Activated CD4-positive, CD25-positive, alpha-beta regulatory T cell treated with anti-CD3 and anti-CD28 coated beads, Interleukin-2, amount 50 U/mL, for 24 hours (primary cell): ENCODE measurements at regions not wholly inside any gene's neighbourhood (a gene's known extent, or its start where the extent isn't known, plus 50 kb on each side); places are given as distances from the start of the nearest gene placed in this dataset.

ENCODE experiments used
- ATAC-seq, 2 donors: fragments of 150-1000 bp; cut with Tn5 transposase; one replicate each; pipeline ENCODE4 v1.10.0; 2021; ENCODE audit warnings: mild to moderate bottlenecking in 1 of 2, moderate library complexity in 1 of 2

- no peak for ATAC-seq
These were observed 255.7 kb upstream of the KLHL1 start for GRCh38 chr13:70363991-70364390.

GRCh38 chr13:70362820-70363570 is 254.7 kb upstream of the KLHL1 start:
- ATAC-seq = no peak

GRCh38 chr13:70357031-70357430 is 248.8 kb upstream of the KLHL1 start:
- ATAC-seq = no peak

DNA sequence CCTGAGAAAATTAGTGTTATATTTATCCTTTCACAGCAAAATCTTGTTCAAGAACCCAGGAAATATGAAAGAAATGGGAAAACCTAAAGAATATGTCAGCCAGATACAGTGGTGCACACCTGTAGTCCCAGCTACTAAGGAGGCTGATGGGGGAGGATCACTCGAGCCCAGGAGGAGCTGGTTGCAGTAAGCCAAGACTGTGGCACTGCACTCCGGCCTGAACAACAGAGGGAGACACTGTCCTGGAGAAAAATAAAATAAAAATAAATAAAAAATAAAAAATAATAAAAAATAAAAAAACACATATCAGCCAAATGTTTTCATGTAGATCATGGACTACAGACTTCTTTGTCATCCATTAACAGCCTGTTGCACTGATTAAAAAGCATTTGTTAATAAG is 244.8 kb upstream of the KLHL1 start:
- no peak for ATAC-seq

DNA sequence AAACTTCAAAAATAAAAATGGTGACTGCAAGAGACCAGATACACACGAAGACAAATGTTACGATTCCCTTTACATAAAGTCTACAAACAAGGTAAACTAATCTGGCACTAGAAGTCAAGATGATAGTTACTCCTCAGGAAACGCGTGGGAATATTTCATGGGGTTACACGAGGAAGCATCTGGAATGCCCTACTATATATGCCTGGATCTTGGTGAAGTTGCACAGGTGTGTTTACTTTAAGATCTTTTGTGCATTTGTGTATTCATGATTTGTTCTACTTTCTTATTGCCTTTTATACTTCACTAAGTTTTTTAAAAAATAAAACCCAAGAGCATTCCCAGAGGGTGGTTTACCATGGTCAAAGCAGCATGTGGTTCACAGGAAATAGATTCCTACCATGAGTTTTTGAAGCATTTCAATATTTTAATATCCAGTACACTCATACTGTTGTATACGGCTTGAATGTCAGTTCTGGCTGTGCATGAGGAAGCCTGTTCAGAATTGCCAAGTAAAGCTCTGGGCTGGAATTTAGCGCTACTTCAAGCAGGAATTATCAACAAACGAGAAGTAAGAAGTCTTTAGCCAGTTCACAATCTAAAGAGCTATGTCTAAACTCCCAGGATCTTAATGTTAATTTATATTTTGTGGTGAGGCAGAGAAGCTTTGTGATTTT is 239.8 kb upstream of the KLHL1 start:
- no peak for ATAC-seq

DNA sequence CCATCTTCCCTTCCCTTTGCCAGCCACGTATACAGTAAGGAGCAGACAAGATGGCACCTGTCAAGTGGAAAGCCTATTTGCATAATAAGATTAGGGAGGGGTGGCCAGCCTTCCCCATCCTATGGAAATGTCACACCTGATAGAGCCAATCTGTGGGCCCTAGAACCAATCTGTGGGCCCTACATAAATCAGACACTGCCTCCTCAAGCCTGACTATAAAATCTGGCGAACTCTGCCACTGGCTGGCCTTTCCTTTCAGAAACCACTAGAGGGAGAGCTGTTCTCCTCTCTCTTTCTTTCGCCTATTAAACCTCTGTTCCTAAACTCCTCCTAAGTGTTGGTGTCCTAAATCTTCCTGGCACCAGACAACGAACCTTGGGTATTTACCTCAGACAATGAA is 231.5 kb upstream of the KLHL1 start:
- ATAC-seq = no peak

DNA sequence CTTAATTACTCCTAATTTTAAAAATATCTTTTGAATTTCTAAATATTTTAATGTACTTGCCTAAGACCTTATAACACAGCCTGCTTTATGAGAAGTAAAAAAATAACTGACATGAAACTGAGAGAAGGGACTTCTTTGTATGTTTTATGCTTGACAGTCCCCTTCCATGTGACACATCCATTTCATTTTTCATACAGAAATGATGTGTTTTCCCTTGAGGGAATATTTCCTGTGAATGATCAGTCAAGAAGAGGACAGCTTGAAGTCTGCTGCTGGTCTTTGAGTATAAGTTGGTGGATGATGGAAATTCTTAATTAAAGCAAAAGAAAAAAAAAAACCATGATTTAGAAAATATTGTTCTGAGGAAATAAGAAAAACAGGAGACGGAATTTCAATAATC is 230.4 kb upstream of the KLHL1 start:
- no peak for ATAC-seq

GRCh38 chr13:70336866-70337265 is 228.6 kb upstream of the KLHL1 start:
- no peak for ATAC-seq

DNA sequence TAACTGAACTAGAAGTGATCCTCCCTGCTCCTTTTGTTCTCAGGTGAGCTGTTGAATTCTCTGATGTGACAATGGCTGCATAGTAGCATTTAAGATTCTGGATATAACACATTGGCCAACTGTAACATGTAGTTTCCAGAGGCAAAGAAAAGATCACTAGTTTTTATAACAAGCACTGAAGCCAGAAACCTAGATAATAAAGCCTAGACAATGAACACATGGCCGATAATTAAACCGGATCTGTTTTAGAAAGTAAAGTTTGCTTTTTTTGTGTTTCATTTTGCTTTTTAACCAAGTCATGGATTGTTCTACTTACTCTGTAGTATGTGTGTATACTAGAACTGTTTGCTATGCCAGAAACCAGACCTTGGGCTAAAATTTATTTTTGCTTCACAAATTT is 225.5 kb upstream of the KLHL1 start:
- no peak for ATAC-seq

DNA sequence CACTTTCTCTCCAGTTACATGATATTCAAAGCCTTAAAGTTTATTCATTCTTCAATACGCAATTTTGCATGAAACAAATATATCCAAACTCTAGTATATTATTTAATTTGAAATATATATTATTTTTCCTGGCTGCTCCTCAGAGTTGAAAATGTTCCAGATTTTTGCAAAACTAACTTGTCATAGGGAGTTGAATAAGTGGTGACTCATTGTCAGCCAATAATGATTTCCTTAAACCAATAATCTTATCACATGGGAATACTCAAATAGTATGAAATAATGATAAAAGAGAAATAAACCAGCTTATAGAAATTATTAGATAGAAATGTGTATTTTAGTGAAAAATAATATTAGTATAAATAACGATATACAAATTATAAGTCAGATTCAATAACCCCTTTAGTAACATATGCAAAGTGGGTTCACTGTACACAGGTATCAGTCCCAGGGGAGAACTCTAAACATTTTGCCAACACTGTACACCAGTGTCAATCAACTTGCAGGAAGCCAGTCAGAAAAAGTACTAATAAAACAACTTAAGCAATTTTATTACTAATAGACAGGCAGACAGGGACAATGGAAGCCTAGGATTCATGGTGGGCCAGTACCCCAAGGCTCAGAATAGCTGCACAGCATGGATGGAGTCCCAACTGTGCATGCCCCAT is 222.6 kb upstream of the KLHL1 start:
- no peak for ATAC-seq

- no peak for ATAC-seq
These were observed 216.3 kb upstream of the KLHL1 start for GRCh38 chr13:70324519-70324918.

GRCh38 chr13:70311191-70311590 is 202.9 kb upstream of the KLHL1 start:
- no peak for ATAC-seq

DNA sequence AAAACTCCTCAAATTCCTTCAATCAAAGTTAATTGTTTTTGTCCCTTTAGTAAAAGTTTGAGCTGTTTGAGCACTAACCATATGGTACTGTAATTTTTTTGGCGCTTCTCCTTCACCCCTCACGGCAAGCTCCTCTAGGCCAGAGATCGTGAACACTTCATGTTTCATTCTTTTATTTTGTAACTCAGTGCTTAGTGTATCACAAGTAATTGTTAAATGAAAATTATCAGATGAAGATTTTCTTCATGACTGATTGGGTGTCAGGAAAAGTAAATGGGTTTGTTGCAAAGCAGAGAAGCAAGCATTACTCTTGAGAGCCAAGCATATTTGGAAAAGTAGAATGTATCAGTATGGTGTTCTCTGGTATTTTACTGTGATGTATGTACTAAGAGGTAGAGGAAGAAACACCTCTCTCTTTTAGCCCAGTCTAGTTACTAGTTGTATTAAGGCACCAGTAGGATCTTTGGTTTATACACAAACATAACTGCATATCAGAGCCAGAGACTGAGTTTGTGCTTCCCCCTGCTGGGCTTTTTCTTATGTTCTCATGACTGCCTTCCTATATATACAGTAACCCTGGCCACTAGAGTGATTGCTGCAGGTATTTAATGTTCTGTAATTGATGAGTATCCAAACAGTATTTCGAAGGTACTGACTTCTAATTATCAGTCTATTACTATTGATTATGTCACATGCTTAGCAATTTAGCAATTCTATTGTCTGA is 202.3 kb upstream of the KLHL1 start:
- no peak for ATAC-seq

- ATAC-seq = no peak
These were observed 189.0 kb upstream of the KLHL1 start for GRCh38 chr13:70297189-70297616.

- ATAC-seq = no peak
These were observed 176.1 kb upstream of the KLHL1 start for GRCh38 chr13:70284371-70284770.

DNA sequence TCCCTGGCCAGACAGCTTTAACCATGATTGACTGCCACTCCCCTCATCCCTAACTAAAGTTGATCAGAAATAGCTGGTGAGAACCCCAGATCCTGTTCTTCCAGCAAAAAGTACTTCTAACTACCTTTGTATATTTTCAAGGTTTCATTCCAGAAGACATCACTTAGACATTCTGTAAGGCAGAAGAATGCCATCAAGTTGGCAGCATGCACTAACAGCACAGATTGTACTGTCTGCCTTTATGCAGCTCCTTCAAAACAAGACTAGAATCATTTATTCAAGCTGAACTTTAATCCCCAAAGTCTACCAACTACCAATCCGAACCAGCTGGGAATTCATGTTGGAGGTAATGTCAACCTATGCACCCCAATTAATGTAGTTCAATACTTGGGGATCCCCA is 167.6 kb upstream of the KLHL1 start:
- ATAC-seq = no peak

DNA sequence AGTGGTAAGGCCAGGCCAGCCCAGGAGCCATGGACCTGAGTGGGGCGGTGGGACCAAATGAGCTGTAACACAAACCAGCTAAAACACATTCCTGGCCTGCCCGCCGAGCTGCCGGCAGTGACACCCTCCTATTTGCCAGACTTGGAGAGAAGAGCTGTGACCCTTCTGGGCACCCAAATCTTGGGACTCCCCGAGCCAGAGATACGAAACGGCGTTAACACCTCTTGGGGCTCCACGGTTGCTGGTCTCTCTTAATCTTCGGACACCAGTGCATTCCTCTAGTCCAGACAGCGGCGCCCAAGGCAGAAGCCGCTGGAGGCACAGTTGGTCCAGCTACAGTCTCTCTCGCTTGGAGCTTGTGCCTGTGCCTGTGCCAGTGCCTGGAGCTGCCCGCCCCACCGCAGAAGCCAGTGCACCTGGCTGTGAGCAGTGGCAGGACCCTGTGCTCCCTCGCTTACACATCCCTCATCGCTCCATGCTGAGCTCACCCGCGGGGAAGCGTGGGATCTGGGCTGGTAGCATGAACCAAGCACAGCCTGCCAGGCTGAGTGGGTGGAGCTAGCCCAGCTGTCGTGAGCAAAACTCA is 147.2 kb upstream of the KLHL1 start:
- no peak for ATAC-seq

DNA sequence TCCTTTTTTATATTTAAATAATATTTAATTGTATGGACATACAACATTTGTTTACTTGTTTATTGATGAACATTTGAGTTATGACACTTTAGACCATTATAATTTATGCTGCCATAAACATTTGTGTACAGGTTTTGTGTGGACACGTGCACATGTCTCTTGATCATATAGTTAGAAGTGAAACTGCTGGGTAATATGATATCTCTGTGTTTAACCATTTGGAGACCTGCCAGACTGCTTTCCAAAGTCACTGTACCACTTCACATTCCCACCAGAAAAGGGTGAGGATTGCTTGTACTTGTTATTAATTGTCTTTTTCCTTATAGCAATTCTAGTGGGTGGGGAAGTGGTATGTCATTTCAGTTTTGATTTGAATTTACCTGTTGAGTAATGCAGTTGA is 145.6 kb upstream of the KLHL1 start:
- ATAC-seq = no peak

DNA sequence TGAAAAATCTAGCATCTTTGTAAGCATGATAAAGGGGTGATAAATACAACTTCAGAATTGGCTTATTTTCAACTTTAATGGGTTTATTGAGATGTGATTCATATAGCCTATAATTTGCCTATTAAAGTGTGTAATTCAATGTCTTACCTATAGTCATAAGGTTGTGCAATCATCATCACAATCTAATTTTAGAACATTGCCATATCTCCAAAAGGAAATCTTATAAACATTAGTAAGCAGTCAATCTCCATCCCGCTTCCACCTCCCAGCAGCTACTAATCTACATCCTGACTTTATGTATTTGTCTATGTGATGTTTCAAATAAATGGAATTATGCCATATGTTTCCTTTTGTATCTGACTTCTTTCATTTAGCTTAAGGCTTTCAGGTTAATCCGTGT is 145.2 kb upstream of the KLHL1 start:
- ATAC-seq = no peak

DNA sequence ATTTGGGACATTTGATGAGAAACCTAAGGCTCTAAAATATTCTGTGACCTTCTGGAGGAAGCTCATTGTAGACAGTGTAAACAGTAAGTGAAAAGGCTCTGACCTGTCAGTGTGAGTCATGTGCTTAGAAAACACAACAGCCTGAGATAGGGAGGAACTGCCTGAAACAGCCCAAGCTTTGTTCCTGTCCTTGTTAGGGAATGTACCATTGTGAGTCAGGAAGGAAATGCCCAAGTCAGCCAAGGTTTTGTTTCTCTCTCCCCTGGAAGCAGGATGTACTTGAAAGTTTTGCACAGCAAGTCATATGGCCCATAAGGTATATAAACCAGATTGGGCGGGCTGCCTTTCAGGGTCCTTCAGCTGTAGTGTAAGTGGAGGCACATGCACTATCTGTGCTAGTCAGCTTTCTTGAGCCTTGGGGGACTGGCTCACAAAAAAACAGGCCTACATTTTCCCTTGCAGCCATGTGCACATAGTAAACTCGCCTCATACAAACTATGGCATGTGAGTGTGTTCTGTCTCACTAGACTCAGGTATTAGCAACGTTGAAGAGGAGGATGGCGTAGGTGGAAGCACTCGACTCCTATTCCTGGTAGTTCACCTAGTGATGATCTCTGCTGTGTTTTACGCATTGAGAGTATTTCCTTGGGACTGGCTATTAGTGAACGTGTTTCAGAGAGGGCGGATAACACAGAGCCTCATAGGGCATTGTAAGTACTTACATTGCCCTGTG is 141.2 kb upstream of the KLHL1 start:
- no peak for ATAC-seq

DNA sequence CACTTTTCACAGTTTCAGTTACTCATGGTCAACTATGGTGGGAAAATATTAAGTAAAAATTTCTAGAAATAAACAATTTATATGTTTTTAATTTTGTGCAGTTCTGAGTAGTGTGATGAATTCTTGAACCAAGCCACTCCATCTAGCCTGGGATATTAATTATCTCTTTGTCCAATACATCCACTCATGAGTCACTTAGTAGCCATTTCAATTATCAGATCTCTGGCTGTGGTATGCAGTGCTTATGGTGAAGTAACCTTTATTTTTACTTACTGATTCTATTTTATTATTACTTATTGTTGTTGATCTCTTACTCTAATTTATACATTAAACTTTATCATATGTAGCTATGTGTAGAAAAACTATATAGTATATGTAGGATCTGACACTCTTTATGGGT is 128.9 kb upstream of the KLHL1 start:
- no peak for ATAC-seq

GRCh38 chr13:70235565-70235964 is 127.3 kb upstream of the KLHL1 start:
- no peak for ATAC-seq
